A673 (cell line): ENCODE measurements at regions not wholly inside any gene's neighbourhood (a gene's known extent, or its start where the extent isn't known, plus 50 kb on each side); places are given as distances from the start of the nearest gene placed in this dataset.

Source experiments
- CTCF ChIP-seq: fragments of 300-800, 200-600 bp; sonication (generic); conservative IDR thresholded peaks from 2 replicates; pipeline ENCODE4 v1.5.1; 2017; ENCODE audit warnings: low read depth, mild to moderate bottlenecking, antibody characterized with exemption, low read length, moderate library complexity, mixed read lengths
- EZH2 ChIP-seq: fragments of 200-600 bp; sonication (generic); IDR thresholded peaks from 2 replicates; pipeline ENCODE4 v1.6.1; 2017; ENCODE audit warnings: borderline replicate concordance, low read depth, mild to moderate bottlenecking, mixed read lengths, antibody characterized with exemption, low read length; ENCODE audit not compliant: poor library complexity, severe bottlenecking

- TF ChIP-seq CTCF (no peak), EZH2 (no peak)
Measured at GRCh38 chr10:30750971-30751677, 121.6 kb upstream of the LYZL2 start.
